Suprapubic skin (tissue), 3 donors: ENCODE measurements at regions not wholly inside any gene's neighbourhood (a gene's known extent, or its start where the extent isn't known, plus 50 kb on each side); places are given as distances from the start of the nearest gene placed in this dataset.

Experiments used
- CTCF ChIP-seq, 2 donors: fragments of 200-600 bp in 1 of 2; fragments of 450-650 bp in 1 of 2; sonication (generic) in 1 of 2; IDR thresholded peaks; one replicate each; pipeline ENCODE4 v1.5.1; 2016 to 2019; ENCODE audit warnings: antibody characterized with exemption in 2 of 2, mild to moderate bottlenecking in 1 of 2, moderate library complexity in 1 of 2
- EP300 ChIP-seq: sonication (generic); formaldehyde crosslinking; IDR thresholded peaks from one replicate; pipeline ENCODE4 v1.6.1; 2017; ENCODE audit warnings: antibody characterized with exemption

GRCh38 chr3:145087038-145087437 lies 1073.9 kb downstream of the PLOD2 start:
- TF ChIP-seq CTCF (IDR thresholded peaks at IDR 0.05) (no peak), EP300 (no peak)
